Pancreas (tissue), 10 donors: ENCODE measurements at regions not wholly inside any gene's neighbourhood (a gene's known extent, or its start where the extent isn't known, plus 50 kb on each side); places are given as distances from the start of the nearest gene placed in this dataset.
"Not testable (repeated sequence)": the region's sequence is repeated elsewhere in the genome, so short reads cannot be mapped to it uniquely, and the experiment has no call there.

Source experiments
- ATAC-seq, 4 donors: fragments of 200-7000 bp; cut with Tn5 transposase; one replicate each; pipeline versions ENCODE4 v1.8.0 to v1.9.1; 2020; ENCODE audit warnings: mild to moderate bottlenecking in 4 of 4, moderate library complexity in 4 of 4
- DNase-seq, 6 donors: peaks; one replicate each; pipeline ENCODE4 v3.0.0-alpha.2; 2020
- FAIRE-seq: peaks from 2 replicates; lab custom pipeline; 2012; peaks lifted over from hg19 to GRCh38; lab: Jason Lieb, UNC
- H3K27ac ChIP-seq, 4 donors: fragments of 200-600 bp; sonication (generic); 1 replicate in 3 of 4; 2 replicates in 1 of 4; pipeline versions ENCODE4 v1.5.0 to v1.8.0; 2020
- H3K27me3 ChIP-seq, 4 donors: fragments of 200-600 bp; one replicate each; pipeline ENCODE4 v1.8.0; 2021
- H3K36me3 ChIP-seq, 3 donors: fragments of 200-600 bp; sonication (generic) in 1 of 3; one replicate each; pipeline versions ENCODE4 v1.5.0 to v1.8.0; 2020 to 2021
- H3K4me1 ChIP-seq, 3 donors: fragments of 200-600 bp; one replicate each; pipeline ENCODE4 v1.8.0; 2021
- H3K4me3 ChIP-seq, 4 donors: fragments of 200-600 bp; sonication (generic) in 2 of 4; one replicate each; pipeline versions ENCODE4 v1.5.0 to v1.8.0; 2020 to 2021
- H3K9me3 ChIP-seq, 4 donors: fragments of 200-600 bp; one replicate each; pipeline ENCODE4 v1.8.0; 2021
- CTCF ChIP-seq, 4 donors: fragments of 200-600 bp; sonication (generic) in 3 of 4; IDR thresholded peaks; one replicate each; pipeline versions ENCODE4 v1.5.0 to v1.8.0; 2021; ENCODE audit warnings: antibody characterized with exemption in 4 of 4
- WGBS, 2 donors: extraction: QIAGEN DNeasy Blood & Tissue Kit; methylation state at CpG; one replicate each; pipeline ENCODE4 v1.1.7; 2013; 5-methylcytosine and 5-hydroxymethylcytosine counted together
- intact Hi-C, 3 donors: fragments of 100-400 bp; cut with DNase I; formaldehyde crosslinking; loops; one replicate each; pipeline versions ENCODE4 v1.11.1 to v1.14.2; 2022
- donor health status: healthy with polysubstance abuse.
- donor health status: DM: no; HTN: no; CAD: no; lungs with moderate emphysema.
- donor health status: DM: no; HTN: no; CAD: no.
- donor health status: control.
- donor health status: control.
- donor health status: Bipolar disorder and iron deficiency.
- donor health status: DM: yes; HTN: yes; CAD: no.
- donor health status: DM: no; HTN: no; CAD: no.
- donor health status: DM: no; HTN: no; CAD: no.
- donor health status: DM: yes; HTN: yes; CAD: no.

GRCh38 chr6:48542191-48542590 is 431.2 kb upstream of the PTCHD4 start:
- intact Hi-C loops: no loop called here
- H3K4me3 ChIP-seq: no peak overlapping the region
- no peak for TF ChIP-seq CTCF (IDR thresholded peaks at IDR 0.05)
- FAIRE-seq (no peak), ATAC-seq (no peak), DNase-seq (no peak)
- H3K4me1 ChIP-seq: no peaks in the 10 kb centered on the region
- no peaks in the 10 kb centered on the region for H3K27me3 ChIP-seq
- no peaks in the 10 kb centered on the region for H3K36me3 ChIP-seq
- 69 to 72% methylated on average over 2 of the region's 2 CpGs for WGBS, 2 donors
- H3K9me3 ChIP-seq: no peaks in the 10 kb centered on the region
- no peak overlapping the region for H3K27ac ChIP-seq

GRCh38 chr6:48541649-48542048 is 430.7 kb upstream of the PTCHD4 start:
- no peaks in the 10 kb centered on the region for H3K36me3 ChIP-seq
- FAIRE-seq: no peak
- DNase-seq: no peak
- H3K4me3 ChIP-seq: no peak overlapping the region
- intact Hi-C loops: no loop called here
- no peak overlapping the region for H3K27ac ChIP-seq
- H3K4me1 ChIP-seq: no peaks in the 10 kb centered on the region
- no peaks in the 10 kb centered on the region for H3K27me3 ChIP-seq
- H3K9me3 ChIP-seq: no peaks in the 10 kb centered on the region
- TF ChIP-seq CTCF (IDR thresholded peaks at IDR 0.05): no peak
- no peak for ATAC-seq

- Histone ChIP-seq H3K27me3 (no peaks in the 10 kb centered on the region), H3K36me3 (no peaks in the 10 kb centered on the region), H3K27ac (no peak overlapping the region), H3K4me3 (no peak overlapping the region), H3K4me1 (no peaks in the 10 kb centered on the region), H3K9me3 (no peaks in the 10 kb centered on the region)
- FAIRE-seq (no peak), ATAC-seq (no peak), DNase-seq (no peak)
- no peak for TF ChIP-seq CTCF (IDR thresholded peaks at IDR 0.05)
- intact Hi-C loops: no loop called here
- WGBS, 2 donors: 0 to 13% methylated on average over 1 of the region's 1 CpG
Measured at GRCh38 chr6:48535582-48536009, 424.6 kb upstream of the PTCHD4 start.

- intact Hi-C loops, H3K9me3 ChIP-seq, H3K27ac ChIP-seq, H3K4me3 ChIP-seq, H3K4me1 ChIP-seq, ATAC-seq, FAIRE-seq, H3K27me3 ChIP-seq, DNase-seq, H3K36me3 ChIP-seq: not testable (repeated sequence)
- WGBS, 2 donors: 51 to 70% methylated on average over 2 to 3 of the region's 3 CpGs
Measured at GRCh38 chr6:48530978-48531377, 420.0 kb upstream of the PTCHD4 start.

GRCh38 chr6:48525849-48526248 is 414.9 kb upstream of the PTCHD4 start:
- Histone ChIP-seq H3K9me3 (no peaks in the 10 kb centered on the region), H3K27me3 (no peaks in the 10 kb centered on the region), H3K4me1 (no peaks in the 10 kb centered on the region), H3K4me3 (no peak overlapping the region), H3K36me3 (no peaks in the 10 kb centered on the region), H3K27ac (no peak overlapping the region)
- no peak for ATAC-seq
- intact Hi-C loops: no loop called here
- WGBS, 2 donors: 35 to 51% methylated on average over 2 of the region's 2 CpGs
- DNase-seq: no peak
- no peak for FAIRE-seq
- no peak for TF ChIP-seq CTCF (IDR thresholded peaks at IDR 0.05)

GRCh38 chr6:48520951-48521350 is 410.0 kb upstream of the PTCHD4 start:
- H3K4me1 ChIP-seq: no peaks in the 10 kb centered on the region
- intact Hi-C loops: no loop called here
- DNase-seq: no peak

More at GRCh38 chr6:48520951-48521350, 410.0 kb upstream of the PTCHD4 start:
- H3K4me3 ChIP-seq: no peak overlapping the region
- no peak for TF ChIP-seq CTCF (IDR thresholded peaks at IDR 0.05)
- 57 to 84% methylated on average over 2 of the region's 2 CpGs for WGBS, 2 donors
- no peaks in the 10 kb centered on the region for H3K36me3 ChIP-seq
- no peaks in the 10 kb centered on the region for H3K9me3 ChIP-seq
- no peak for FAIRE-seq
- no peak overlapping the region for H3K27ac ChIP-seq
- no peaks in the 10 kb centered on the region for H3K27me3 ChIP-seq
- no peak for ATAC-seq
